ENCODE measurements at regions not wholly inside any gene's neighbourhood (a gene's known extent, or its start where the extent isn't known, plus 50 kb on each side); places are given as distances from the start of the nearest gene placed in this dataset.

GRCh38 chr14:51481643-51482042 lies 170.1 kb upstream of the FRMD6 start:
- Histone ChIP-seq H3K27me3 (ENCODE audit: control insufficient read depth in 2 of 2, insufficient read depth in 2 of 2, low read length in 2 of 2) (no peaks in the 10 kb centered on the region), H3K4me3 (ENCODE audit: low read length in 2 of 2) (no peak overlapping the region), H3K9me3 (ENCODE audit: control insufficient read depth in 2 of 2, low read length in 2 of 2) (no peaks in the 10 kb centered on the region), H3K27ac (ENCODE audit: low read depth in 2 of 2, low read length in 2 of 2) (no peak overlapping the region), H3K36me3 (ENCODE audit: control insufficient read depth in 2 of 2, insufficient read depth in 2 of 2, low read length in 2 of 2) (no peaks in the 10 kb centered on the region), H3K4me1 (ENCODE audit: control insufficient read depth in 2 of 2, insufficient read depth in 2 of 2, low read length in 2 of 2) (no peaks in the 10 kb centered on the region), H3K9ac (ENCODE audit: low read depth in 1 of 2, low read length in 2 of 2) (no peak overlapping the region)

GRCh38 chr14:51482102-51482501 lies 169.6 kb upstream of the FRMD6 start:
- H3K4me3 ChIP-seq (ENCODE audit: low read length in 2 of 2) = no peak overlapping the region
- H3K27ac ChIP-seq (ENCODE audit: low read depth in 2 of 2, low read length in 2 of 2) = no peak overlapping the region

GRCh38 chr14:51484485-51484884 lies 167.2 kb upstream of the FRMD6 start:
- Histone ChIP-seq H3K36me3 (ENCODE audit: control insufficient read depth in 2 of 2, insufficient read depth in 2 of 2, low read length in 2 of 2) (no peaks in the 10 kb centered on the region), H3K4me1 (ENCODE audit: control insufficient read depth in 2 of 2, insufficient read depth in 2 of 2, low read length in 2 of 2) (no peaks in the 10 kb centered on the region), H3K9ac (ENCODE audit: low read depth in 1 of 2, low read length in 2 of 2) (no peak overlapping the region), H3K9me3 (ENCODE audit: control insufficient read depth in 2 of 2, low read length in 2 of 2) (no peaks in the 10 kb centered on the region), H3K27ac (ENCODE audit: low read depth in 2 of 2, low read length in 2 of 2) (no peak overlapping the region), H3K4me3 (ENCODE audit: low read length in 2 of 2) (no peak overlapping the region), H3K27me3 (ENCODE audit: control insufficient read depth in 2 of 2, insufficient read depth in 2 of 2, low read length in 2 of 2) (no peaks in the 10 kb centered on the region)

More at GRCh38 chr14:51482102-51482501, 169.6 kb upstream of the FRMD6 start:
- H3K9ac ChIP-seq (ENCODE audit: low read depth in 1 of 2, low read length in 2 of 2) = no peak overlapping the region
- H3K4me1 ChIP-seq (ENCODE audit: control insufficient read depth in 2 of 2, insufficient read depth in 2 of 2, low read length in 2 of 2) = no peaks in the 10 kb centered on the region
- no peaks in the 10 kb centered on the region for H3K36me3 ChIP-seq (ENCODE audit: control insufficient read depth in 2 of 2, insufficient read depth in 2 of 2, low read length in 2 of 2)
- no peaks in the 10 kb centered on the region for H3K27me3 ChIP-seq (ENCODE audit: control insufficient read depth in 2 of 2, insufficient read depth in 2 of 2, low read length in 2 of 2)
- no peaks in the 10 kb centered on the region for H3K9me3 ChIP-seq (ENCODE audit: control insufficient read depth in 2 of 2, low read length in 2 of 2)

- Histone ChIP-seq H3K27ac (ENCODE audit: low read depth in 2 of 2, low read length in 2 of 2) (no peak overlapping the region), H3K36me3 (ENCODE audit: control insufficient read depth in 2 of 2, insufficient read depth in 2 of 2, low read length in 2 of 2) (no peaks in the 10 kb centered on the region), H3K4me3 (ENCODE audit: low read length in 2 of 2) (no peak overlapping the region), H3K27me3 (ENCODE audit: control insufficient read depth in 2 of 2, insufficient read depth in 2 of 2, low read length in 2 of 2) (no peaks in the 10 kb centered on the region), H3K9me3 (ENCODE audit: control insufficient read depth in 2 of 2, low read length in 2 of 2) (no peaks in the 10 kb centered on the region), H3K4me1 (ENCODE audit: control insufficient read depth in 2 of 2, insufficient read depth in 2 of 2, low read length in 2 of 2) (no peaks in the 10 kb centered on the region), H3K9ac (ENCODE audit: low read depth in 1 of 2, low read length in 2 of 2) (no peak overlapping the region)
These were observed 166.0 kb upstream of the FRMD6 start for GRCh38 chr14:51485733-51486132.

GRCh38 chr14:51487848-51488247 lies 163.9 kb upstream of the FRMD6 start:
- H3K36me3 ChIP-seq (ENCODE audit: control insufficient read depth in 2 of 2, insufficient read depth in 2 of 2, low read length in 2 of 2) = no peaks in the 10 kb centered on the region
- H3K27ac ChIP-seq (ENCODE audit: low read depth in 2 of 2, low read length in 2 of 2) = no peak overlapping the region
- no peak overlapping the region for H3K9ac ChIP-seq (ENCODE audit: low read depth in 1 of 2, low read length in 2 of 2)
- H3K9me3 ChIP-seq (ENCODE audit: control insufficient read depth in 2 of 2, low read length in 2 of 2) = no peaks in the 10 kb centered on the region
- H3K4me1 ChIP-seq (ENCODE audit: control insufficient read depth in 2 of 2, insufficient read depth in 2 of 2, low read length in 2 of 2) = no peaks in the 10 kb centered on the region
- no peaks in the 10 kb centered on the region for H3K27me3 ChIP-seq (ENCODE audit: control insufficient read depth in 2 of 2, insufficient read depth in 2 of 2, low read length in 2 of 2)
- no peak overlapping the region for H3K4me3 ChIP-seq (ENCODE audit: low read length in 2 of 2)

- H3K27ac ChIP-seq (ENCODE audit: low read depth in 2 of 2, low read length in 2 of 2) = no peak overlapping the region
- H3K9me3 ChIP-seq (ENCODE audit: control insufficient read depth in 2 of 2, low read length in 2 of 2) = no peaks in the 10 kb centered on the region
These were observed 163.0 kb upstream of the FRMD6 start for GRCh38 chr14:51488569-51489220.

GRCh38 chr14:51490205-51490604 lies 161.5 kb upstream of the FRMD6 start:
- no peaks in the 10 kb centered on the region for H3K36me3 ChIP-seq (ENCODE audit: control insufficient read depth in 2 of 2, insufficient read depth in 2 of 2, low read length in 2 of 2)
- H3K4me1 ChIP-seq (ENCODE audit: control insufficient read depth in 2 of 2, insufficient read depth in 2 of 2, low read length in 2 of 2) = no peaks in the 10 kb centered on the region
- H3K4me3 ChIP-seq (ENCODE audit: low read length in 2 of 2) = no peak overlapping the region
- no peak overlapping the region for H3K9ac ChIP-seq (ENCODE audit: low read depth in 1 of 2, low read length in 2 of 2)
- H3K27ac ChIP-seq (ENCODE audit: low read depth in 2 of 2, low read length in 2 of 2) = no peak overlapping the region
- H3K9me3 ChIP-seq (ENCODE audit: control insufficient read depth in 2 of 2, low read length in 2 of 2) = no peaks in the 10 kb centered on the region
- H3K27me3 ChIP-seq (ENCODE audit: control insufficient read depth in 2 of 2, insufficient read depth in 2 of 2, low read length in 2 of 2) = no peaks in the 10 kb centered on the region

More at GRCh38 chr14:51488569-51489220, 163.0 kb upstream of the FRMD6 start:
- H3K27me3 ChIP-seq (ENCODE audit: control insufficient read depth in 2 of 2, insufficient read depth in 2 of 2, low read length in 2 of 2) = no peaks in the 10 kb centered on the region
- H3K4me1 ChIP-seq (ENCODE audit: control insufficient read depth in 2 of 2, insufficient read depth in 2 of 2, low read length in 2 of 2) = no peaks in the 10 kb centered on the region
- H3K36me3 ChIP-seq (ENCODE audit: control insufficient read depth in 2 of 2, insufficient read depth in 2 of 2, low read length in 2 of 2) = no peaks in the 10 kb centered on the region
- H3K4me3 ChIP-seq (ENCODE audit: low read length in 2 of 2) = no peak overlapping the region
- H3K9ac ChIP-seq (ENCODE audit: low read depth in 1 of 2, low read length in 2 of 2) = no peak overlapping the region

GRCh38 chr14:51491036-51491545 lies 160.6 kb upstream of the FRMD6 start:
- Histone ChIP-seq H3K36me3 (ENCODE audit: control insufficient read depth in 2 of 2, insufficient read depth in 2 of 2, low read length in 2 of 2) (no peaks in the 10 kb centered on the region), H3K9me3 (ENCODE audit: control insufficient read depth in 2 of 2, low read length in 2 of 2) (no peaks in the 10 kb centered on the region), H3K27me3 (ENCODE audit: control insufficient read depth in 2 of 2, insufficient read depth in 2 of 2, low read length in 2 of 2) (no peaks in the 10 kb centered on the region), H3K9ac (ENCODE audit: low read depth in 1 of 2, low read length in 2 of 2) (no peak overlapping the region), H3K4me3 (ENCODE audit: low read length in 2 of 2) (no peak overlapping the region), H3K27ac (ENCODE audit: low read depth in 2 of 2, low read length in 2 of 2) (peak overlapping the region in 1 of 2 donors; percentile 16), H3K4me1 (ENCODE audit: control insufficient read depth in 2 of 2, insufficient read depth in 2 of 2, low read length in 2 of 2) (no peaks in the 10 kb centered on the region)

GRCh38 chr14:51491776-51492175 lies 159.9 kb upstream of the FRMD6 start:
- no peak overlapping the region for H3K4me3 ChIP-seq (ENCODE audit: low read length in 2 of 2)
- no peak overlapping the region for H3K9ac ChIP-seq (ENCODE audit: low read depth in 1 of 2, low read length in 2 of 2)
- no peaks in the 10 kb centered on the region for H3K36me3 ChIP-seq (ENCODE audit: control insufficient read depth in 2 of 2, insufficient read depth in 2 of 2, low read length in 2 of 2)
- H3K27me3 ChIP-seq (ENCODE audit: control insufficient read depth in 2 of 2, insufficient read depth in 2 of 2, low read length in 2 of 2) = no peaks in the 10 kb centered on the region
- no peaks in the 10 kb centered on the region for H3K4me1 ChIP-seq (ENCODE audit: control insufficient read depth in 2 of 2, insufficient read depth in 2 of 2, low read length in 2 of 2)
- H3K27ac ChIP-seq (ENCODE audit: low read depth in 2 of 2, low read length in 2 of 2) = peak overlapping the region in 1 of 2 donors; percentile 16
- H3K9me3 ChIP-seq (ENCODE audit: control insufficient read depth in 2 of 2, low read length in 2 of 2) = no peaks in the 10 kb centered on the region

- H3K9ac ChIP-seq (ENCODE audit: low read depth in 1 of 2, low read length in 2 of 2) = no peak overlapping the region
- H3K36me3 ChIP-seq (ENCODE audit: control insufficient read depth in 2 of 2, insufficient read depth in 2 of 2, low read length in 2 of 2) = no peaks in the 10 kb centered on the region
- no peaks in the 10 kb centered on the region for H3K9me3 ChIP-seq (ENCODE audit: control insufficient read depth in 2 of 2, low read length in 2 of 2)
- no peaks in the 10 kb centered on the region for H3K4me1 ChIP-seq (ENCODE audit: control insufficient read depth in 2 of 2, insufficient read depth in 2 of 2, low read length in 2 of 2)
- no peak overlapping the region for H3K4me3 ChIP-seq (ENCODE audit: low read length in 2 of 2)
- no peaks in the 10 kb centered on the region for H3K27me3 ChIP-seq (ENCODE audit: control insufficient read depth in 2 of 2, insufficient read depth in 2 of 2, low read length in 2 of 2)
- no peak overlapping the region for H3K27ac ChIP-seq (ENCODE audit: low read depth in 2 of 2, low read length in 2 of 2)
These were observed 156.4 kb upstream of the FRMD6 start for GRCh38 chr14:51495319-51495718.
